Choroid plexus epithelial cell (primary cell): ENCODE measurements at regions not wholly inside any gene's neighbourhood (a gene's known extent, or its start where the extent isn't known, plus 50 kb on each side); places are given as distances from the start of the nearest gene placed in this dataset.
"Not testable (repeated sequence)": the region's sequence is repeated elsewhere in the genome, so short reads cannot be mapped to it uniquely, and the experiment has no call there.

Experiments used
- DNase-seq: peaks from one replicate; pipeline ENCODE4 v3.0.0-alpha.2; 2010; ENCODE audit warnings: low read depth
- H3K4me3 ChIP-seq: 2 replicates; pipeline ENCODE4 v1.5.1; 2011; ENCODE audit warnings: low read depth, mild to moderate bottlenecking, control low read depth, low read length, moderate library complexity
- CTCF ChIP-seq: conservative IDR thresholded peaks from 2 replicates; pipeline ENCODE4 v1.5.1; 2011; ENCODE audit warnings: low read depth, mild to moderate bottlenecking, control low read depth, inconsistent platforms, low read length, moderate library complexity

GRCh38 chr2:222360997-222361396 is 62.2 kb upstream of the PAX3 start:
- no peak overlapping the region for H3K4me3 ChIP-seq
- no peak for DNase-seq
- no peak for TF ChIP-seq CTCF

GRCh38 chr2:222361787-222362186 is 62.6 kb upstream of the SGPP2 start:
- H3K4me3 ChIP-seq: no peak overlapping the region
- DNase-seq: no peak
- no peak for TF ChIP-seq CTCF

GRCh38 chr2:222362336-222362735 is 62.0 kb upstream of the SGPP2 start:
- TF ChIP-seq CTCF: no peak

GRCh38 chr2:222364285-222364895 is 60.0 kb upstream of the SGPP2 start:
- H3K4me3 ChIP-seq: no peak overlapping the region
- DNase-seq: peak; percentile 1
- TF ChIP-seq CTCF: no peak

More at GRCh38 chr2:222362336-222362735, 62.0 kb upstream of the SGPP2 start:
- no peak for DNase-seq
- no peak overlapping the region for H3K4me3 ChIP-seq

- H3K4me3 ChIP-seq, DNase-seq: not testable (repeated sequence)
Measured at GRCh38 chr2:222368280-222368679, 56.1 kb upstream of the SGPP2 start.

GRCh38 chr2:222372993-222373392 is 51.4 kb upstream of the SGPP2 start:
- TF ChIP-seq CTCF: no peak
- no peak for DNase-seq
- no peak overlapping the region for H3K4me3 ChIP-seq
